ENCODE measurements at regions not wholly inside any gene's neighbourhood (a gene's known extent, or its start where the extent isn't known, plus 50 kb on each side); places are given as distances from the start of the nearest gene placed in this dataset.

GRCh38 chr6:4382362-4382853 is 247.0 kb upstream of the ECI2 start (continued):
- TF ChIP-seq POLR3A (IDR thresholded peaks at IDR 0.05; ENCODE audit: borderline replicate concordance, extremely low read depth, insufficient read depth, insufficient read length), result no peak
- no peak for TF ChIP-seq ZNF668 (CRISPR knock-in tag; IDR thresholded peaks at IDR 0.05)
- TF ChIP-seq HNRNPLL (IDR thresholded peaks at IDR 0.05; ENCODE audit: low read depth, low read length, poor library complexity, severe bottlenecking), result no peak
- no peak for TF ChIP-seq ETV5 (CRISPR knock-in tag; IDR thresholded peaks at IDR 0.05; ENCODE audit: low read depth)
- 0 out of 2 replicates have a peak, but pooled peaks have one; percentile 45 for TF ChIP-seq NFRKB (IDR thresholded peaks at IDR 0.05; ENCODE audit: low read depth)
- TF ChIP-seq HDAC2 (IDR thresholded peaks at IDR 0.05), result peak; percentile 35; the same call in 1 of the 2 replicates
- no peak for TF ChIP-seq TEAD2 (tag; IDR thresholded peaks at IDR 0.05)
- no peak for TF ChIP-seq SPI1 (IDR thresholded peaks at IDR 0.05; ENCODE audit: borderline replicate concordance, low read depth, low read length)
- TF ChIP-seq ZNF143 (CRISPR knock-in tag; IDR thresholded peaks at IDR 0.05), result no peak
- TF ChIP-seq ZNF239 (CRISPR knock-in tag; IDR thresholded peaks at IDR 0.05), result peak; percentile 48; the same call in 1 of the 2 replicates
- TF ChIP-seq CHD4 (IDR thresholded peaks at IDR 0.05; ENCODE audit: insufficient read depth, insufficient replicate concordance, low read depth, low read length, poor library complexity, severe bottlenecking), result no peak
- no peak for TF ChIP-seq CREM (IDR thresholded peaks at IDR 0.05; ENCODE audit: low read depth)
- 0 out of 2 replicates have a peak, but pooled peaks have one; percentile 2 for TF ChIP-seq RREB1 (CRISPR knock-in tag; IDR thresholded peaks at IDR 0.05)
- no peak for TF ChIP-seq KDM1A (IDR thresholded peaks at IDR 0.05)
- TF ChIP-seq ZNF354B (CRISPR knock-in tag; IDR thresholded peaks at IDR 0.05), result no peak; the same call in 1 of the 2 replicates
- peak; percentile 91 for TF ChIP-seq ATF7 (IDR thresholded peaks at IDR 0.05)
- TF ChIP-seq ZKSCAN8 (CRISPR knock-in tag; IDR thresholded peaks at IDR 0.05), result peak; percentile 8; the same call in 1 of the 2 replicates
- no peak for TF ChIP-seq MLLT1 (IDR thresholded peaks at IDR 0.05)
- TF ChIP-seq PHF20 (IDR thresholded peaks at IDR 0.05; ENCODE audit: partially characterized antibody), result no peak
- TF ChIP-seq HDAC8 (tag; IDR thresholded peaks at IDR 0.05), result no peak
- TF ChIP-seq ZNF395 (CRISPR knock-in tag; IDR thresholded peaks at IDR 0.05), result peak; percentile 71; the same call in 1 of the 2 replicates
- no peak for TF ChIP-seq TRIM28 (IDR thresholded peaks at IDR 0.05)

Data from K562 (cell line).